Panc1 (cell line): ENCODE measurements at regions not wholly inside any gene's neighbourhood (a gene's known extent, or its start where the extent isn't known, plus 50 kb on each side); places are given as distances from the start of the nearest gene placed in this dataset.
"Not testable (repeated sequence)": the region's sequence is repeated elsewhere in the genome, so short reads cannot be mapped to it uniquely, and the experiment has no call there.

Experiments used
- ATAC-seq: fragments of 200-7000 bp; cut with Tn5 transposase; 2 replicates; pipeline ENCODE4 v1.9.1; 2020; ENCODE audit warnings: mild to moderate bottlenecking, moderate library complexity
- BruUV-seq: library from RNA; stranded (reverse); fragments of 400-500 nt; replicated peaks from 2 replicates; lab custom pipeline; 2021; lab: Mats Ljungman, UMichigan
- CTCF ChIA-PET: fragments of 300-600 bp; sonication (Branson Sonifier 250); formaldehyde crosslinking; loops from one replicate; lab custom pipeline; 2022; ENCODE audit warnings: antibody characterized with exemption; lab: Charles Lee
- POLR2A ChIA-PET: fragments of 300-600 bp; sonication (Branson Sonifier 250); formaldehyde crosslinking; loops from one replicate; lab custom pipeline; 2022; ENCODE audit warnings: antibody characterized with exemption; lab: Charles Lee
- DNase-seq: peaks from one replicate; pipeline ENCODE4 v3.0.0-alpha.2; 2010; ENCODE audit warnings: low read depth, low spot score
- H3K27ac ChIP-seq: 2 replicates; pipeline ENCODE4 v1.5.1; 2011; ENCODE audit warnings: mild to moderate bottlenecking, low read length, inconsistent platforms
- H3K27me3 ChIP-seq: fragments of 200-500 bp; sonication (Bioruptor generic); 2 replicates; pipeline ENCODE4 v1.6.0; 2014; ENCODE audit warnings: low read length, inconsistent platforms; ENCODE audit not compliant: control insufficient read depth, insufficient read depth
- H3K36me3 ChIP-seq: fragments of 200-500 bp; sonication (Bioruptor generic); 2 replicates; pipeline ENCODE4 v1.5.1; 2014; ENCODE audit warnings: inconsistent platforms, mild to moderate bottlenecking, low read length, moderate library complexity; ENCODE audit not compliant: control insufficient read depth, insufficient read depth
- H3K4me1 ChIP-seq: 2 replicates; pipeline ENCODE4 v1.5.1; 2011; ENCODE audit warnings: inconsistent platforms, mild to moderate bottlenecking, low read length, moderate library complexity; ENCODE audit not compliant: control insufficient read depth, insufficient read depth
- H3K4me3 ChIP-seq, 2 experiments: 2 replicates each; pipeline ENCODE4 v1.5.1; 2011 to 2012; ENCODE audit warnings: low read depth in 2 of 2, low read length in 2 of 2, mild to moderate bottlenecking in 2 of 2, inconsistent platforms in 1 of 2, moderate library complexity in 1 of 2
- H3K9me3 ChIP-seq: fragments of 200-500 bp; sonication (Bioruptor generic); 2 replicates; pipeline ENCODE4 v1.5.1; 2014; ENCODE audit warnings: low read depth, mild to moderate bottlenecking, inconsistent platforms, low read length, moderate library complexity; ENCODE audit not compliant: control insufficient read depth, insufficient read depth
- POLR2AphosphoS5 ChIP-seq: IDR thresholded peaks from 2 replicates; pipeline ENCODE4 v1.6.1; 2012; ENCODE audit warnings: mild to moderate bottlenecking, low read depth, low read length, moderate library complexity
- SIN3A ChIP-seq: IDR thresholded peaks from 2 replicates; pipeline ENCODE4 v1.6.1; 2012; ENCODE audit warnings: low read depth, mild to moderate bottlenecking, low read length, moderate library complexity, borderline replicate concordance; ENCODE audit not compliant: insufficient read depth
- TCF7L2 ChIP-seq: IDR thresholded peaks from 2 replicates; pipeline ENCODE4 v1.6.1; 2011; ENCODE audit warnings: mild to moderate bottlenecking, low read depth, low read length, inconsistent platforms
- in situ Hi-C: cut with HindIII; loops from 2 replicates; pipeline ENCODE4 v1.10.0; 2016; ENCODE audit warnings: low sequenced_read_pairs, low pct_unique_long_range_greater_than_20kb
- intact Hi-C: fragments of 100-400 bp; cut with micrococcal nuclease; formaldehyde crosslinking; loops from one replicate; pipeline ENCODE4 v1.10.0; 2022; ENCODE audit not compliant: unreplicated experiment
- TF ChIP-seq, protein P1 (sequence below), 2 experiments: IDR thresholded peaks; 2 replicates each; pipeline ENCODE4 v1.6.1; 2011 to 2012; ENCODE audit warnings: low read depth in 2 of 2, control low read depth in 1 of 2, low read length in 1 of 2, mild to moderate bottlenecking in 1 of 2, moderate library complexity in 1 of 2; ENCODE audit not compliant: insufficient read depth in 1 of 2
- TF ChIP-seq, protein P2 (sequence below): fragments of 450-650 bp; IDR thresholded peaks from 2 replicates; pipeline ENCODE4 v1.5.1; 2017; ENCODE audit warnings: mild to moderate bottlenecking

DNA sequence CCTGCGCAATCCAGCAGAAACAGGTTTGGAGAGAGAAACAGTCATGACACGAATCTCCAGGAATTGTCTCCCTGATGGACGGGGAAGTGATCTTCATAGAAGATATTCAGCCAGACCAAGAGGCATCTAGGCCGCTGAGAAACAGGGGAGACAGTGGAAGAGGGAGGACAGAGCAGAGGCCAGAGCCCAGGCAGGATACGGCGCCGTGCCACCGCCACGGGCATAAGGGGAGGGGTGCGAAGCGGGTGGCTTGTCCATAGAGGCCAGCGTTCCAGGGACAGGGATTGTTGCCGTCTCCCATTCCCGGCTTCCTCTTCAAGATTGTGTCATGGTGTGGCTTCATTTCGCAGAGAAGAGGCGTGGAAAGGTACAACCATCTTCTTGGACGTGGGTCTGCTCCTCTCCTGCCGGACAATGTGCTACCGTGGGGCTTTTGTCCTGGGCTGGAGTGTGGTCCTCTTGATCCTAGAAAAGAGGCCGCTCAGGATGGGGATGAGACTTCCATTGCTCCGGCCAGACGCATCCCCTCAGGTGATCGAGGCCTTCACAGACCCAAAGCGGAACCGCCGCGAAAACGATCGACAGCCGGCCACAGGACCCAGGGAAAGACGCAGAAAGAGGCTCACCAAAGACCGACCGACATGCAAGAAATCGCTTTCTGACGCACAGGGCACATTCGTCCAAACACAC, 118.9 kb upstream of the KCNJ18 start:
- ATAC-seq, CTCF ChIA-PET, H3K9me3 ChIP-seq, intact Hi-C loops, DNase-seq, H3K27me3 ChIP-seq, in situ Hi-C loops, H3K4me1 ChIP-seq, BruUV-seq, POLR2A ChIA-PET, H3K36me3 ChIP-seq, H3K27ac ChIP-seq: not testable (repeated sequence)
- peak overlapping the region in 1 of 2 experiments; percentile 33; a peak in 1 of 4 replicates for H3K4me3 ChIP-seq

DNA sequence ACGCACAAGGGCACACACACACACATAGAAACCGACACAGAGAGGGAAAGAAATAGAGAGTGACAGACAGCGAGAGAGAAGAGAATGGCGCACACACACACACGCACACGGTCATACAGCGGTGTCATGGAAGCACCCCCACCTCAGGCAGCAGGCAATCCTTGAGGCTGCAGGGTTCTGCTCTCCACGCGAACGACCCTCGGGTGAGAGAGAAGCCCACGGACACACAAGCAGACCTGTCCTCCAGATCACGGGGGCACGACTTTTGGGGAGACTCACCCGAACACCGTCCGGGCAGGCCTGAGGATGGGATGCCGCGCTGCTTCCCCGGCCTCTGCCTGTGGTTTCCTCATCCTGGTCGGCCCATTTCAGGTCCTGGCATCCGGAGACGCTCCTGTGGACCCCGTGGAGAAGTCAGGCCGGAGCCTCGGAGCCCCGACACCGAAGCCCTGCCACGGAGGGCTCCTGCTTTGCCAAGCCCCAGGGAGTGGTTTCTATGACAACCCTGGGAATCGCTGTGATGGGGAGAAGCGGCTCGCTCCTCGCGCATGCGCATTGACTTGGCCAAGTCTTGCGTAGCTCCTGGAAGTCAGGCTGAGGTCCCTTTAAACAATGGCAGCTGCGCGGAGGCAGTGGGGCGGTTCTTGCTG, 118.2 kb upstream of the KCNJ18 start:
- intact Hi-C loops (no loop called here), in situ Hi-C loops (no loop called here)
- no TSS peak for BruUV-seq
- H3K36me3 ChIP-seq, result no peaks in the 10 kb centered on the region
- H3K27me3 ChIP-seq, result no peaks in the 10 kb centered on the region
- no peaks in the 10 kb centered on the region for H3K9me3 ChIP-seq
- H3K4me3 ChIP-seq, result peak overlapping the region in 1 of 2 experiments; percentile 33; a peak in 1 of 4 replicates
- TF ChIP-seq, protein P1, sequence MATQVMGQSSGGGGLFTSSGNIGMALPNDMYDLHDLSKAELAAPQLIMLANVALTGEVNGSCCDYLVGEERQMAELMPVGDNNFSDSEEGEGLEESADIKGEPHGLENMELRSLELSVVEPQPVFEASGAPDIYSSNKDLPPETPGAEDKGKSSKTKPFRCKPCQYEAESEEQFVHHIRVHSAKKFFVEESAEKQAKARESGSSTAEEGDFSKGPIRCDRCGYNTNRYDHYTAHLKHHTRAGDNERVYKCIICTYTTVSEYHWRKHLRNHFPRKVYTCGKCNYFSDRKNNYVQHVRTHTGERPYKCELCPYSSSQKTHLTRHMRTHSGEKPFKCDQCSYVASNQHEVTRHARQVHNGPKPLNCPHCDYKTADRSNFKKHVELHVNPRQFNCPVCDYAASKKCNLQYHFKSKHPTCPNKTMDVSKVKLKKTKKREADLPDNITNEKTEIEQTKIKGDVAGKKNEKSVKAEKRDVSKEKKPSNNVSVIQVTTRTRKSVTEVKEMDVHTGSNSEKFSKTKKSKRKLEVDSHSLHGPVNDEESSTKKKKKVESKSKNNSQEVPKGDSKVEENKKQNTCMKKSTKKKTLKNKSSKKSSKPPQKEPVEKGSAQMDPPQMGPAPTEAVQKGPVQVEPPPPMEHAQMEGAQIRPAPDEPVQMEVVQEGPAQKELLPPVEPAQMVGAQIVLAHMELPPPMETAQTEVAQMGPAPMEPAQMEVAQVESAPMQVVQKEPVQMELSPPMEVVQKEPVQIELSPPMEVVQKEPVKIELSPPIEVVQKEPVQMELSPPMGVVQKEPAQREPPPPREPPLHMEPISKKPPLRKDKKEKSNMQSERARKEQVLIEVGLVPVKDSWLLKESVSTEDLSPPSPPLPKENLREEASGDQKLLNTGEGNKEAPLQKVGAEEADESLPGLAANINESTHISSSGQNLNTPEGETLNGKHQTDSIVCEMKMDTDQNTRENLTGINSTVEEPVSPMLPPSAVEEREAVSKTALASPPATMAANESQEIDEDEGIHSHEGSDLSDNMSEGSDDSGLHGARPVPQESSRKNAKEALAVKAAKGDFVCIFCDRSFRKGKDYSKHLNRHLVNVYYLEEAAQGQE (IDR thresholded peaks at IDR 0.05; ENCODE audit: insufficient read depth in 1 of 2, low read depth in 2 of 2, low read length in 1 of 2), result no peak
- TF ChIP-seq SIN3A, result no peak
- TF ChIP-seq, protein P2, sequence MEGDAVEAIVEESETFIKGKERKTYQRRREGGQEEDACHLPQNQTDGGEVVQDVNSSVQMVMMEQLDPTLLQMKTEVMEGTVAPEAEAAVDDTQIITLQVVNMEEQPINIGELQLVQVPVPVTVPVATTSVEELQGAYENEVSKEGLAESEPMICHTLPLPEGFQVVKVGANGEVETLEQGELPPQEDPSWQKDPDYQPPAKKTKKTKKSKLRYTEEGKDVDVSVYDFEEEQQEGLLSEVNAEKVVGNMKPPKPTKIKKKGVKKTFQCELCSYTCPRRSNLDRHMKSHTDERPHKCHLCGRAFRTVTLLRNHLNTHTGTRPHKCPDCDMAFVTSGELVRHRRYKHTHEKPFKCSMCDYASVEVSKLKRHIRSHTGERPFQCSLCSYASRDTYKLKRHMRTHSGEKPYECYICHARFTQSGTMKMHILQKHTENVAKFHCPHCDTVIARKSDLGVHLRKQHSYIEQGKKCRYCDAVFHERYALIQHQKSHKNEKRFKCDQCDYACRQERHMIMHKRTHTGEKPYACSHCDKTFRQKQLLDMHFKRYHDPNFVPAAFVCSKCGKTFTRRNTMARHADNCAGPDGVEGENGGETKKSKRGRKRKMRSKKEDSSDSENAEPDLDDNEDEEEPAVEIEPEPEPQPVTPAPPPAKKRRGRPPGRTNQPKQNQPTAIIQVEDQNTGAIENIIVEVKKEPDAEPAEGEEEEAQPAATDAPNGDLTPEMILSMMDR, result no peak
- no peak for TF ChIP-seq POLR2AphosphoS5
- no peak for TF ChIP-seq TCF7L2
- H3K27ac ChIP-seq, result no peak overlapping the region
- H3K4me1 ChIP-seq, result no peaks in the 10 kb centered on the region
- ChIA-PET CTCF (no interaction called here), POLR2A (no interaction called here)
- no peak for DNase-seq
- ATAC-seq, result no peak

DNA sequence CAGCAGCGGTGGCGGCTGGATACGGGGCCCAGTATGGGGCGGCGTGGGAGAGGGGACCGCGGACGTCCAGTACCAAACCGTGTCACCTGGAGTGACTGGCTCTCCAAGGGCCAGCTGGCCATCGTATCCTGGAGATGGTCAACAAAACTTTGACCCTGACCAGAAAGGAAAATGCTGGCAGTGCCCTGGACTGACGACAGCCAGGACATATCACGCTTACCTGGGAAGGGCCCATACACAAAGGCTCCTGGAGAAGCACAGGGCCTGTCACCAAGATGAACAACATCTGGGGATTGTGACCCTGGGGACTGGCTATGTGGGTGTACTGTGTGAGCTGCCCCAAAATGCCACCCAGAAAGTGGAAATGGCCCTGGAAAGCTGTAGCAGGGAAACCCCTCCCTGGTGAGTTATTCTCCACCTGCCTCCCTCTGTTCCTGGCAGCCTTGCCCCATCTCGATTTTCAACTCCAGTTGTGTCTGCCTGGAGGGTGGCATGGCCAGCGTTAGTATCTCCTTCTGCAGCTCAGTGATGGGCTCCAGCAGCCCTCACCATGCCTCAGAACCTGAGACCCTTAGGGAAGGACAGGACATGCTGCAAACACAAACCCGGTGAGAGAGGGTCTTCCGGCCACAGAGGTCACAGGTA, 117.6 kb upstream of the KCNJ18 start:
- H3K27ac ChIP-seq, H3K4me1 ChIP-seq, H3K36me3 ChIP-seq, BruUV-seq, in situ Hi-C loops, H3K27me3 ChIP-seq, H3K4me3 ChIP-seq, POLR2A ChIA-PET, H3K9me3 ChIP-seq, ATAC-seq, CTCF ChIA-PET, intact Hi-C loops, DNase-seq: not testable (repeated sequence)

DNA sequence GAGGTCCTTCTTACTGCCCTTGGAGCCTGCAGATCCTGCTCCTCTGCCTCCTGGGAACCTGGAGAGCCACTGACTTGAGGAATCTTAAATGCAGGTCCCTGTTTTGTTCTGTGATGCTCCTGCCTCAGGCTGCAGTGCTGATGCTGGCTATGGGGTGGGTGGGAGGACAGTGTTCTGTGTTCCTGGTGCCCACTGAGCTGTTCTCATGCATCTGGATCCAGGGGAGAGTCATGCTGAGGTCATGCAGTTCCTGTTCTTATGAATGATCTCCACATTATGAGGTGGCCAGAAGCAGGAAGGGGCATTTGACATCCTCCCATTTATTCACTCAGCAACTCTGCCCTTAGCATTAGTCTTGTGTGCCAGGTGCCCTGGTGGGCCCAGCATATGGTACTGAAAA, 113.5 kb upstream of the KCNJ18 start:
- H3K4me1 ChIP-seq, CTCF ChIA-PET, H3K27ac ChIP-seq, POLR2A ChIA-PET, DNase-seq, H3K27me3 ChIP-seq, H3K9me3 ChIP-seq, intact Hi-C loops, in situ Hi-C loops, BruUV-seq, H3K4me3 ChIP-seq, H3K36me3 ChIP-seq, ATAC-seq: not testable (repeated sequence)
